NT2/D1 (cell line): ENCODE measurements at regions not wholly inside any gene's neighbourhood (a gene's known extent, or its start where the extent isn't known, plus 50 kb on each side); places are given as distances from the start of the nearest gene placed in this dataset.

Source experiments
- SUZ12 ChIP-seq: IDR thresholded peaks from 2 replicates; pipeline ENCODE4 v1.6.1; 2011; ENCODE audit not compliant: insufficient read length, insufficient read depth; ENCODE audit errors: extremely low read depth
- YY1 ChIP-seq: IDR thresholded peaks from 2 replicates; pipeline ENCODE4 v1.6.1; 2011; ENCODE audit not compliant: insufficient read length, insufficient read depth

DNA sequence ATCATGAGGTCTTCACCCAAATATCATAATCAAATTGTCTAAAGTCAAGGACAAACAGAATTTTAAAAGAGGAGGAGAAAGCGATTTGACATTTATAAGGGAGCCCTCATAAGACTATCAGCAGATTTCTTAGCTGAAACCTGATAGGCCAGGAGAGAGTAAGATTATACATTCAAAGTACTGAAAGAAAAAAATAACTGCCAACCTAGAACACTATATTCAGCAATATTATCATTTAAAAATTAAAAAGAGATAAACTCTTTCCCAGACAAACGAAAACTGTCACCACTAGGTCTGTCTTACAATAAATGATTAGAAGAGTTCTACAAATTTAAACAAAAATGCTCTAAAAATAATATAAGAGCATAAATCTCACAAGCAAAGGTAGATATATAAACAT, 154.1 kb upstream of the TMEM106B start:
- TF ChIP-seq SUZ12 (no peak), YY1 (no peak)
